Naive thymus-derived CD4-positive, alpha-beta T cell (primary cell): ENCODE measurements at regions not wholly inside any gene's neighbourhood (a gene's known extent, or its start where the extent isn't known, plus 50 kb on each side); places are given as distances from the start of the nearest gene placed in this dataset.

ENCODE experiments used
- ATAC-seq: fragments of 150-1000 bp; cut with Tn5 transposase; 2 replicates; pipeline ENCODE4 v1.10.0; 2021; ENCODE audit warnings: mild to moderate bottlenecking, moderate library complexity
- CTCF ChIA-PET: fragments of 350-600 bp; sonication (Branson Sonifier 250); formaldehyde crosslinking; loops from one replicate; lab custom pipeline; 2021; ENCODE audit warnings: antibody characterized with exemption; lab: Charles Lee
- POLR2A ChIA-PET: fragments of 350-600 bp; sonication (Branson Sonifier 250); formaldehyde crosslinking; loops from one replicate; lab custom pipeline; 2021; ENCODE audit warnings: antibody characterized with exemption, inconsistent platforms; lab: Charles Lee
- DNase-seq, 9 donors: peaks; one replicate each; pipeline versions ENCODE4 v3.0.0 to v3.0.0-alpha.2; 2020 to 2022; ENCODE audit warnings: mixed read lengths in 1 of 9
- H3K27ac ChIP-seq: one replicate; pipeline ENCODE4 v1.7.0; 2013; ENCODE audit warnings: mild to moderate bottlenecking, low read depth, low read length, moderate library complexity
- H3K27me3 ChIP-seq, 2 donors: one replicate each; pipeline ENCODE4 v1.7.0; 2013; ENCODE audit warnings: low read length in 2 of 2, mild to moderate bottlenecking in 2 of 2, moderate library complexity in 2 of 2; ENCODE audit not compliant: control insufficient read depth in 2 of 2, insufficient read depth in 2 of 2
- H3K36me3 ChIP-seq, 3 experiments: 1 replicate in 2 of 3; 2 replicates in 1 of 3; pipeline ENCODE4 v1.7.0; 2013; ENCODE audit warnings: low read length in 3 of 3, mild to moderate bottlenecking in 3 of 3, moderate library complexity in 1 of 3; ENCODE audit not compliant: insufficient read depth in 3 of 3, control insufficient read depth in 2 of 3
- H3K4me1 ChIP-seq, 2 donors: one replicate each; pipeline ENCODE4 v1.7.0; 2013; ENCODE audit warnings: low read length in 2 of 2, mild to moderate bottlenecking in 2 of 2, moderate library complexity in 1 of 2; ENCODE audit not compliant: control insufficient read depth in 2 of 2, insufficient read depth in 2 of 2
- H3K4me3 ChIP-seq: 2 replicates; pipeline ENCODE4 v1.7.0; 2013; ENCODE audit warnings: mild to moderate bottlenecking, low read length
- H3K9me3 ChIP-seq, 3 experiments: 1 replicate in 2 of 3; 2 replicates in 1 of 3; pipeline ENCODE4 v1.7.0; 2013; ENCODE audit warnings: low read length in 3 of 3; ENCODE audit not compliant: control insufficient read depth in 2 of 3
- H3K27ac Mint-ChIP-seq, 9 donors: one replicate each; pipeline ENCODE4 v1.8.0; 2020 to 2022; ENCODE audit warnings: mixed read lengths in 9 of 9, mild to moderate bottlenecking in 8 of 9, moderate library complexity in 5 of 9, inconsistent platforms in 2 of 9
- H3K27me3 Mint-ChIP-seq, 5 donors: one replicate each; pipeline ENCODE4 v1.8.0; 2021 to 2022; ENCODE audit warnings: mixed read lengths in 5 of 5, mild to moderate bottlenecking in 1 of 5
- H3K36me3 Mint-ChIP-seq, 5 donors: one replicate each; pipeline ENCODE4 v1.8.0; 2020 to 2022; ENCODE audit warnings: mixed read lengths in 5 of 5, mild to moderate bottlenecking in 3 of 5, inconsistent platforms in 1 of 5
- H3K4me1 Mint-ChIP-seq, 7 donors: one replicate each; pipeline ENCODE4 v1.8.0; 2020 to 2022; ENCODE audit warnings: mixed read lengths in 7 of 7, mild to moderate bottlenecking in 3 of 7, inconsistent platforms in 1 of 7
- H3K4me3 Mint-ChIP-seq, 10 donors: one replicate each; pipeline ENCODE4 v1.8.0; 2020 to 2022; ENCODE audit warnings: mild to moderate bottlenecking in 10 of 10, mixed read lengths in 10 of 10, moderate library complexity in 6 of 10, inconsistent platforms in 2 of 10
- H3K9me3 Mint-ChIP-seq, 11 donors: one replicate each; pipeline ENCODE4 v1.8.0; 2020 to 2022; ENCODE audit warnings: mixed read lengths in 11 of 11, mild to moderate bottlenecking in 4 of 11, inconsistent platforms in 1 of 11, moderate library complexity in 1 of 11
- intact Hi-C, 2 donors: fragments of 100-400 bp; cut with micrococcal nuclease; formaldehyde crosslinking; loops; one replicate each; pipeline ENCODE4 v1.15.1; 2023

GRCh38 chr12:97275256-97275655 lies 187.3 kb upstream of the RMST start:
- Mint-ChIP-seq H3K27ac (no peak overlapping the region), H3K4me3 (no peak overlapping the region), H3K36me3 (peaks cover 0 to 5% (median 0%) of the 10 kb centered on the region in 5 donors), H3K9me3 (peaks cover 0 to 18% (median 4%) of the 10 kb centered on the region in 11 donors), H3K27me3 (peaks cover 10 to 40% (median 31%) of the 10 kb centered on the region in 5 donors), H3K4me1 (no peaks in the 10 kb centered on the region)
- no peak for DNase-seq
- Histone ChIP-seq H3K36me3 (no peaks in the 10 kb centered on the region), H3K9me3 (peaks cover 0 to 7% (median 0%) of the 10 kb centered on the region in 3 experiments), H3K27ac (no peak overlapping the region), H3K27me3 (no peaks in the 10 kb centered on the region), H3K4me1 (no peaks in the 10 kb centered on the region), H3K4me3 (no peak overlapping the region)
- ATAC-seq, result no peak
- intact Hi-C loops, result no loop called here
- POLR2A ChIA-PET, result no interaction called here
- CTCF ChIA-PET, result no interaction called here

DNA sequence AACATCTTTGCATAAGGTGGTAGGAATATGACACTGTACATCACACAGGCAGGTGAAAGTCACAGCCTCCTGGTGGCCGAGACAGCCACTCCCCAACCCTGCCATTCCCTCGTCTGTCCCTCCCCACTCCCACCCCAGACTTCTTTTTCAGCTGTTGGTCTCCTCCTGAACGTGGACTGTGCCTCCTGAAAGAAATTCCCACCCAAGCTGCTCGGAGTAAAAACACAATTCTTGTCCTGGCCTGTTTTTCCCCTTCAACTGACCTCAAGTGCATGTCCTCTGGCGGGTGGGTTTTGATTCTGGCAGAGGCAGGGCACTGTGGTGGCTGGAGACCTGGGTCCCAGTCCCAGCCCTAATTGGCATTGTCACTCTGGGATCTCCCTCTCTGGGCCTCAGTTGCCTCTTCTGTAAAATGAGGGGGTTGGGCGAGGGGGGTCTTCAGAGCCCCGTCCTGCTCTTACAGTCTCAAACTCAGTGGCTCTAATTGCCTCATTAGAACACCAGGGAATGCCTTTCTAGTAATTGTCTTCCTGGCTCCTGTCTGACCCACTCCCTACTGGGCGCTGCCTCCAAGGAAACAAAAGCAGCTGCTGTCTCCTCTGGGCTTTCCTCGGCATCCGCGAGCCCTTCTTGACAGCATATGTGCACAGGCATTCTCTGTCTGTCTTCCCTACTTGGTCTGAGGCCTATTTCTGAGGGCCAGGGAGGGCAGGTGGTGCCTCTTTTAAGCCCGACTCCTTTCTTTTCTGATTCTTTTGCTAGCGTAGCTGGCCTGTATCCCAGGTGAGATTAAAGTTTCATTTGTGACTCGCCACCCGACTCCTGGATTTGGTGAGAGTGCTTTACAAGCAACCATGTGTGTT lies 186.6 kb upstream of the RMST start:
- no peaks in the 10 kb centered on the region for H3K36me3 Mint-ChIP-seq
- CTCF ChIA-PET, result no interaction called here

DNA sequence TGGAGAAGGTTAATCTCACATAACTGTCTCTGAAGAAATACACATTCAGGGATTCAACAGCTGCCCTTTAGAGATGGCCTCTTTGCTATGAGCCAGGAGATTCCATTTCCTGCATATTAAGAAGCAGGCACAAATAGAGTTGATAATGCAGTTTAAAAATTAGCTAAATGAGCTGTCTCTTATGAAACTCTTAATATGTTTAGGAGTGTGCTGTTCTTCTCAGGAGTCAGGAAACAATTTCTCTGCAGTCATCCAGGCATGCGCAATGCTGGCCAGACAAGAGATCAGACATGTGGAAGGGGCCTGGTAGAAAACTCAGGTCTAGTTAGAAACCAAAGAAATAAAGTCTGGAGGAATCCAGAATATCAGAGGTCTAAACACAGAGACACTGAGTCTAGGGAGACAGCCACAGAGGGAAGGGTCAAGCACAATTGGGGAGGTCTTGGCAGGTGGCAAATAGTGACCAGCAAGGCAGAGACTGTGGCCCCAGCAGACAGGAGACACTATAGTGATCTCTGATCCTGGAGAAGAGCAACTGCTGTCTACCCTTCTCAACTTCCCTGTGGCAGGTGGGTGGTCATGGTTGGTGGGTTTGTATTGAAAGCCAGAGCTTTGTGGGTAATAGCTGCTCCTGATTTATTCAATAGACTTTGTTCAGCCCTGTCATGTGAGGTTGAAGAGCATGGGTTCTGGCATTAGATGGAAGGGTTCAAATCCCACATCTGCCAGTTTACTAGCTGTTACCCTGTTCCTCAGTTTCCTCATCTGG lies 185.8 kb upstream of the RMST start:
- intact Hi-C loops, result no loop called here
- Histone ChIP-seq H3K4me3 (no peak overlapping the region), H3K27ac (no peak overlapping the region), H3K36me3 (no peaks in the 10 kb centered on the region), H3K27me3 (no peaks in the 10 kb centered on the region), H3K4me1 (no peaks in the 10 kb centered on the region), H3K9me3 (peaks cover 0 to 7% (median 0%) of the 10 kb centered on the region in 3 experiments)
- ATAC-seq, result no peak
- H3K9me3 Mint-ChIP-seq, result peaks cover 0 to 9% (median 2%) of the 10 kb centered on the region in 11 donors
- no peak overlapping the region for H3K27ac Mint-ChIP-seq
- no peaks in the 10 kb centered on the region for H3K4me1 Mint-ChIP-seq
- POLR2A ChIA-PET, result no interaction called here
- DNase-seq, result no peak
- CTCF ChIA-PET, result no interaction called here
- peaks cover 10 to 36% (median 26%) of the 10 kb centered on the region in 5 donors for H3K27me3 Mint-ChIP-seq
- no peaks in the 10 kb centered on the region for H3K36me3 Mint-ChIP-seq
- no peak overlapping the region for H3K4me3 Mint-ChIP-seq

More for the DNA sequence above, 186.6 kb upstream of the RMST start:
- no peak overlapping the region for H3K4me3 ChIP-seq
- H3K27me3 ChIP-seq, result no peaks in the 10 kb centered on the region
- H3K27ac Mint-ChIP-seq, result no peak overlapping the region
- H3K4me1 ChIP-seq, result no peaks in the 10 kb centered on the region
- H3K9me3 Mint-ChIP-seq, result peaks cover 0 to 12% (median 2%) of the 10 kb centered on the region in 11 donors
- H3K27ac ChIP-seq, result no peak overlapping the region
- no peak overlapping the region for H3K4me3 Mint-ChIP-seq
- H3K27me3 Mint-ChIP-seq, result peaks cover 10 to 36% (median 26%) of the 10 kb centered on the region in 5 donors
- no peak for DNase-seq
- intact Hi-C loops, result no loop called here
- POLR2A ChIA-PET, result no interaction called here
- H3K36me3 ChIP-seq, result no peaks in the 10 kb centered on the region
- H3K4me1 Mint-ChIP-seq, result no peaks in the 10 kb centered on the region
- ATAC-seq, result no peak
- H3K9me3 ChIP-seq, result peaks cover 0 to 7% (median 0%) of the 10 kb centered on the region in 3 experiments

DNA sequence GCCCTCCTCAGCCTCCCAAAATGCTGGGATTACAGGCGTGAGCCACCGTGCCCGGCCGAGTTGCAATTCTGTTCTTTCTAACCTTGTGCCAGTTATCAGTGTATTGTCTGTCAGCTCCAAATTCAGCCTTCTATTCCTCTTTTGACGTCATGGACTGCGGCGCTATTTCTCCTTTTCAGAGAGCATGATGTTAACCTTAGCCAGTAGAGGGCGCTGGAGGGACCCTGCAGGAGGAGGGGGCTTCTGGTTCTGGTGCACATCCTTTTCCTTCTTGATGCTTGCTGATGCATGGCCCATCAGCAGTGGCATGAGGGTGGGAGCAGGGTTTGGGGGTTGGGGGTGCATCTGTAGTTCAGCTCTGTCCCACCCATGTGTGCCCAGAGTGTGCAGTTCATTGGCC lies 179.3 kb upstream of the RMST start:
- H3K36me3 ChIP-seq, result no peaks in the 10 kb centered on the region
- CTCF ChIA-PET, result no interaction called here
- H3K9me3 Mint-ChIP-seq, result peaks cover 0 to 2% (median 0%) of the 10 kb centered on the region in 11 donors
- H3K27me3 Mint-ChIP-seq, result peaks cover 2 to 25% (median 9%) of the 10 kb centered on the region in 5 donors
- no peaks in the 10 kb centered on the region for H3K9me3 ChIP-seq
- no peak overlapping the region for H3K4me3 ChIP-seq
- no peak overlapping the region for H3K27ac Mint-ChIP-seq
- H3K27ac ChIP-seq, result no peak overlapping the region
- no peaks in the 10 kb centered on the region for H3K36me3 Mint-ChIP-seq
- intact Hi-C loops, result loop anchor here in 1 of 2 donors (10.0 kb wide), 1 partner anchor 1112 kb away; no protein-coding TSS in a partner anchor
- no peaks in the 10 kb centered on the region for H3K4me1 Mint-ChIP-seq
- DNase-seq (no peak), ATAC-seq (no peak)
- POLR2A ChIA-PET, result no interaction called here
- H3K4me1 ChIP-seq, result no peaks in the 10 kb centered on the region
- H3K27me3 ChIP-seq, result no peaks in the 10 kb centered on the region
- no peak overlapping the region for H3K4me3 Mint-ChIP-seq

DNA sequence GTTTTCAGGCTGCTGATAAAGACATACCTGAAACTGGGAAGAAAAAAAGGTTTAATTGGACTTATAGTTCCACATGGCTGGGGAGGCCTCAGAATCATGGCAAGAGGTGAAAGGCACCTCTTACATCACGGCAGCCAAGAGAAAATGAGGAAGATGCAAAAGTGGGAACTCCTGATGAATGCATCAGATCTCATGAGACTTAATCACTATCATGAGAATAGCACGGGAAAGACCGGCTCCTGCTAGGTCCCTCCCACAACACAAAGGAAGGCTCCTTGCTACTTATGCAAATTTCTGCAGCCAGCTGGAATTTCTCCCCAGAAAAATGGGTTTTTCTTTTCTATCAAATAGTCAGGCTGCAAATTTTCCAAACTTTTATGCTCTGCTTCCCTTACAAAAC lies 174.1 kb upstream of the RMST start:
- Histone ChIP-seq H3K27me3 (no peaks in the 10 kb centered on the region), H3K36me3 (no peaks in the 10 kb centered on the region), H3K4me1 (no peaks in the 10 kb centered on the region), H3K9me3 (no peaks in the 10 kb centered on the region), H3K27ac (no peak overlapping the region), H3K4me3 (no peak overlapping the region)
- DNase-seq (no peak), ATAC-seq (no peak)
- no peak overlapping the region for H3K4me3 Mint-ChIP-seq
- ChIA-PET POLR2A (no interaction called here), CTCF (no interaction called here)
- intact Hi-C loops, result loop anchor here in 1 of 2 donors (10.0 kb wide), 1 partner anchor 1106 kb away; no protein-coding TSS in a partner anchor
- H3K9me3 Mint-ChIP-seq, result peaks cover 0 to 2% (median 0%) of the 10 kb centered on the region in 11 donors
- no peak overlapping the region for H3K27ac Mint-ChIP-seq
- H3K27me3 Mint-ChIP-seq, result peaks cover 4 to 33% (median 13%) of the 10 kb centered on the region in 5 donors
- H3K36me3 Mint-ChIP-seq, result no peaks in the 10 kb centered on the region
- H3K4me1 Mint-ChIP-seq, result no peaks in the 10 kb centered on the region

DNA sequence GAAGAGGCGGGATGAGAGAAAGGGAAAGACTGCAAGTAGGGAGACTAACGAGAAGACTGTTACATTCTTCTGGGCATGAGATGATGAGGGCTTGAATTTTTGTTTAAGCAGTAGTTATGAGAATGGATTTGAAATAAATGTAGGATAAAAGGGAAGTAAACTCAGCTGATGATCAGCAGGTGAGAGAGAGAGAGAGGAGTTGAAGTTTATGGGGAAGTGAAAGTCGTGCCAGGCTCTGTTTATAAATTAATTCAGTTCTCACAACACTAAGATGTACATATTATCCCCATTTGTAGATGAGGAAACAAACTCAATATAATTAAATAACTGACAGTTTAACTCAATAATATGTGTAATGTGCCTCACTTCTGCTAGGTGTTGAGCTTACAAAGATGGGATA lies 170.0 kb upstream of the RMST start:
- peaks cover 0 to 5% (median 0%) of the 10 kb centered on the region in 3 experiments for H3K9me3 ChIP-seq

More for the DNA sequence above, 170.0 kb upstream of the RMST start:
- Histone ChIP-seq H3K4me1 (no peaks in the 10 kb centered on the region), H3K27me3 (no peaks in the 10 kb centered on the region), H3K36me3 (no peaks in the 10 kb centered on the region), H3K27ac (no peak overlapping the region), H3K4me3 (no peak overlapping the region)
- ATAC-seq (no peak), DNase-seq (no peak)
- intact Hi-C loops, result no loop called here
- ChIA-PET CTCF (no interaction called here), POLR2A (no interaction called here)
- Mint-ChIP-seq H3K9me3 (peaks cover 0 to 26% (median 8%) of the 10 kb centered on the region in 11 donors), H3K36me3 (no peaks in the 10 kb centered on the region), H3K27me3 (peaks cover 2 to 42% (median 9%) of the 10 kb centered on the region in 5 donors), H3K27ac (no peak overlapping the region), H3K4me3 (no peak overlapping the region), H3K4me1 (no peaks in the 10 kb centered on the region)
